CD4-positive, alpha-beta T cell treated with Interleukin-17A for 1 hour (primary cell): ENCODE measurements at regions not wholly inside any gene's neighbourhood (a gene's known extent, or its start where the extent isn't known, plus 50 kb on each side); places are given as distances from the start of the nearest gene placed in this dataset.

ENCODE experiments used
- DNase-seq: peaks from one replicate; pipeline ENCODE4 v3.0.0-alpha.2; 2020

GRCh38 chr1:201612645-201613044 lies 73.7 kb downstream of the NAV1 start:
- DNase-seq: no peak

- no peak for DNase-seq
These were observed 75.5 kb downstream of the NAV1 start for GRCh38 chr1:201614262-201615015.

GRCh38 chr1:201617157-201617556 lies 78.2 kb downstream of the NAV1 start:
- no peak for DNase-seq

- no peak for DNase-seq
These were observed 79.5 kb downstream of the NAV1 start for GRCh38 chr1:201618389-201618788.

GRCh38 chr1:201618905-201619304 lies 80.0 kb downstream of the NAV1 start:
- DNase-seq: no peak

GRCh38 chr1:201619513-201619912 lies 80.6 kb downstream of the NAV1 start:
- DNase-seq: no peak

- no peak for DNase-seq
These were observed 83.4 kb downstream of the NAV1 start for GRCh38 chr1:201622353-201622752.

GRCh38 chr1:201622824-201623223 lies 83.9 kb downstream of the NAV1 start:
- DNase-seq: no peak

- DNase-seq: no peak
These were observed 85.9 kb downstream of the NAV1 start for GRCh38 chr1:201624741-201625225.

- DNase-seq: no peak
These were observed 86.4 kb downstream of the NAV1 start for GRCh38 chr1:201625226-201625761.

- no peak for DNase-seq
These were observed 86.9 kb downstream of the NAV1 start for GRCh38 chr1:201625851-201626251.

GRCh38 chr1:201626629-201627275 lies 87.8 kb downstream of the NAV1 start:
- no peak for DNase-seq

- DNase-seq: no peak
These were observed 89.6 kb downstream of the NAV1 start for GRCh38 chr1:201628490-201628889.

- DNase-seq: no peak
These were observed 91.7 kb downstream of the NAV1 start for GRCh38 chr1:201630582-201630981.

- DNase-seq: no peak
These were observed 92.1 kb downstream of the NAV1 start for GRCh38 chr1:201631037-201631436.

GRCh38 chr1:201632364-201632952 lies 93.5 kb downstream of the NAV1 start:
- DNase-seq: no peak

- no peak for DNase-seq
These were observed 94.4 kb downstream of the NAV1 start for GRCh38 chr1:201633297-201633696.

- no peak for DNase-seq
These were observed 94.9 kb downstream of the NAV1 start for GRCh38 chr1:201633811-201634210.

GRCh38 chr1:201634261-201634660 lies 95.3 kb downstream of the NAV1 start:
- DNase-seq: no peak

- DNase-seq: no peak
These were observed 97.2 kb downstream of the NAV1 start for GRCh38 chr1:201636097-201636496.

- DNase-seq: no peak
These were observed 97.6 kb downstream of the NAV1 start for GRCh38 chr1:201636510-201636971.

- no peak for DNase-seq
These were observed 98.6 kb downstream of the NAV1 start for GRCh38 chr1:201637282-201638079.

GRCh38 chr1:201639391-201639790 lies 100.5 kb downstream of the NAV1 start:
- DNase-seq: no peak
